Fibroblast of upper back skin (primary cell): ENCODE measurements at regions not wholly inside any gene's neighbourhood (a gene's known extent, or its start where the extent isn't known, plus 50 kb on each side); places are given as distances from the start of the nearest gene placed in this dataset.
"Not testable (repeated sequence)": the region's sequence is repeated elsewhere in the genome, so short reads cannot be mapped to it uniquely, and the experiment has no call there.

Source experiments
- DNase-seq: peaks from one replicate; pipeline ENCODE4 v3.0.0-alpha.2; 2013

DNA sequence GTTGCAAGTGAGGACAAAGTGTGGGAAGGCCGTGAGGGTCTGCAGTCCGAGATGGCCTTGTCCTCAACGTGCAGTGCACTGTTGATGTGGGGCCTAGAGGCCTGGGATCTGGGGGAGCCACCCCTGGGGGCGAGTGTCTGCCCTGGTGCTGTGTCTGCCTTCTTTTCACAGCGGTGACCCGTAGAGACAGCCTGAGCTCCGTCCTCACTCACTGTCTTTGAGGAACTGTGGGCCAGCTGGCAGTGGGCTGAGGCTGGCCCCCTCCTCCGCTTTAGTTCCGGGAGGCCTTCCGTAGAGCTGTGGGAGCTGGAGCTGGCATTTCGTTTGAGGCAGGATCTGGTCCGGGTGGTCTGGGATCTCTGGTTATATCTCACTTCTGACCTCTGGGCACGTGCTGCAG lies 1370.6 kb downstream of the CDH12 start:
- not testable (repeated sequence) for DNase-seq

GRCh38 chr5:21481320-21482270 lies 1371.5 kb downstream of the CDH12 start:
- not testable (repeated sequence) for DNase-seq

GRCh38 chr5:21480054-21480453 lies 1373.1 kb downstream of the CDH12 start:
- not testable (repeated sequence) for DNase-seq

- DNase-seq: not testable (repeated sequence)
Observed at GRCh38 chr5:21473981-21474380, 1379.2 kb downstream of the CDH12 start.

- not testable (repeated sequence) for DNase-seq
Observed at GRCh38 chr5:21473436-21473835, 1379.7 kb downstream of the CDH12 start.

GRCh38 chr5:21471691-21472090 lies 1381.5 kb downstream of the CDH12 start:
- DNase-seq: not testable (repeated sequence)

DNA sequence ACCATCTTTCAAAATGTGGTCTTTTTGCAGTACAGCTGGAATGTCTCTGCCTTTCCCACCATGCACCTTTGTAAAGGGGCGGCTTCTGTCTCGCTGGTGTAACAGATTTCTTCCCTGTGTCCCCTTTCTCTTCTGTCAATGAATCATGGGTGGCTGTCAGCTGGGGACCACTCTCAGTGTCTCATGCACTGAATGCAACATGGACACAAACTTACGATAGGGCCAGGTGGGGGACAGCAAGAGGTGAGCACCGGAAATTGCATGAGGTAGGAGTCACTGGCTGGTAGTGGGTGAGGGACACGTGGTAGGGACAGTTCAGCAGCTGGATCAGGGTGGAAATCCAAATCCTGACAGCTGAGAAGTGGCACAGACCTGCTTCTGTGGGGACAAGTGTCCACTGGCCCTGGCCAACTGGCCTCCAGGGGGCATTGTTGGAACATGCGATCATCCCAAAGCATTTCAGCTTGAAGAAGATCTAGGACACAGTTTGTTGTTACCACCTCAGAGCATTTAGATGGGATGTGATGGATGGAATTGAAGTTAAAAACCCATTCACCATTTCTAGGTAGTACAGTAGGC lies 1383.5 kb downstream of the CDH12 start:
- DNase-seq: peak; percentile 17

- DNase-seq: not testable (repeated sequence)
Observed at GRCh38 chr5:21467544-21467943, 1385.6 kb downstream of the CDH12 start.

- not testable (repeated sequence) for DNase-seq
Observed at GRCh38 chr5:21459744-21460073, 1393.4 kb downstream of the CDH12 start.

GRCh38 chr5:21452449-21452848 lies 1400.7 kb downstream of the CDH12 start:
- no peak for DNase-seq

DNA sequence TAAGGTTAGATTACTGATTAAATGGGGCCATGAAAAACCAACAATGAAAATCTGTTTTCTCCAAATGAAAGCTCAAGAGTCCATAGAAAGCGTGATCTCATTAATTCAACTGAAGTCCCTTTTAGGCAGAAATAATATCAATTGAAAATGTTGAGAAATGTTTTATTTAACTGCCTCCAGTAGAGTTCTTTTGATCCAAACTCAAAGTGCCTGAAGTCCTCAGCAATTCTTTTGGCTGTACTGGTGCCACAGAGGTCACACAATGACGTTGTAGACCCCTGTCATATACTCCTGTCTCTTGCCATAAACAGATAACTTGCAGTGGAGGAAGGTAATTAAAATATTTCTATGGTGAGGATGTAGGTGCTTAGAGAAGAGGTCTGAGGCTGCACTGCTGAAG lies 1420.5 kb downstream of the CDH12 start:
- no peak for DNase-seq

DNA sequence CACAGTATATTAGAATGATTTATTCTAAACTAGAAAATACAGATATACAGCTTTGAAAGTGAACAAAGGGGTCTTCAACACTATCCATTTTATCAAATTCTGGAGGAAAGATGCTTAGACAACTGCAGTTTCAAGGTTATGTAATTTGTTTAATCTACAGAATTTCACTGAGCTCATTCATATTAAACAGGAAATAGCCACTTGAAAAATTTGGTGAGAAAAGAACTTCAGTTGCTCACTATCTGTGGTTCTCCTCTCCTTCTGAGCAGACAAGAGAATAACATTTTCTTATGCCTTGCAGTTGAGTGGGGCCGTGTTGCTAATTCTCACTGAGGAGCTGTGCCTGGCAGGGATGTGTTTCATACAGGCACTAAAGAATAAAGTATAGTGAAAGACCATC lies 1428.2 kb downstream of the CDH12 start:
- DNase-seq: no peak

GRCh38 chr5:21419383-21419782 lies 1431.4 kb upstream of the CDH18 start:
- no peak for DNase-seq

GRCh38 chr5:21402089-21402488 lies 1414.1 kb upstream of the CDH18 start:
- DNase-seq: not testable (repeated sequence)

DNA sequence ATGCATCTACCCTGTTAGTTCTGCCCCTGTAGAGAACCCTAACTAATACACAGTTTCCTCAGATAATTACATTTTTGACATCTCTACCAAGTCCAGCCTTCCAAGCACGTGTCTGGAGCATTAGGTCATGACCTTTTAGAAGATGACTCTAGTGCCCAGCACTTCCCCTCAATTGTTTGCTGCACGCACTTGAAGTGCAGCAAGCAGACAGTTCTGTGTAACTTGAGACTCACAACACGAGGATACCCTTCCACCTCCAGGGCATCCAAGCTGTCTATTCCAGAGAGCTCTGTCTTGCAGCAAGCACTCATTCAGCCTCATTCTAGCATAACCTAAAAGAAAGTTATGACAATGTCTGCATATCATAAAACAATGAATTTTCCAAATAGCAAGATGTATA lies 1410.5 kb upstream of the CDH18 start:
- no peak for DNase-seq

DNA sequence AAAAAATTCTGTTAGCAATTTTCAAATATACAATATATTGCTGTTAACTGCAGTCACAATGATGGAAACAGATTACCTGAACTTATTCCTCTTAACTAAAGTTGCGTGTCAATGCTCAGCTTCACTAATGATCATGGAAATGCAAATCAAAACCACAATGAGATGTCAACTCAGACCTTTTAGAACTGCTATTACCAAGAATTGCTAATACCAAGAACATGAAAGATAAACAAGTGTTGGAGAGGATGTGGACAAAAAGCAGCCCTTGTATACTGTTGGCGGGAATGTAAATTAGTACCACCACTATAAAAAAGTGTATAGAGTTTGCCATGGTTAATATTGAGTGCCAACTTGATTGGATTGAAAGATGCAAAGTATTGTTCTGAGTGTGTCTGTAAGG lies 1409.7 kb upstream of the CDH18 start:
- DNase-seq: no peak

- DNase-seq: no peak
Observed at GRCh38 chr5:21391506-21391905, 1403.5 kb upstream of the CDH18 start.

DNA sequence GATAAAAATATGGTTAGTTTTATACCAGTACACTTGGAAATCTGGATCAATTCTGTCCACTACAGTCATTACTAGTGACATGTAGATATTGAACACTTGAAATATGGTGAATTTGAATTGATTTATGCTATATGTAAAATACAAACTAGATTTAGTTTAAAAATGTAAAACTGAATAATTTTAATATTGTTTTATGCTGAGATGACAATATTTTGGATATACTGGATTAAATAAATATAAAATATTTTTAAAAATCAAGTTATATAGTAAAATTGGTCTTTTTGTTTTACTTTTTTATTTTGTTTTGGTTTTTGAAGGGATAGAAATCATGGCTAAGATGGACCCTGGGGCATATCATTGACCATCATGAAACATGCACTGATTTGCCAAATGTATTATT lies 1372.8 kb upstream of the CDH18 start:
- not testable (repeated sequence) for DNase-seq

- DNase-seq: peak; percentile 0
Observed at GRCh38 chr5:21341948-21342261, 1353.9 kb upstream of the CDH18 start.

GRCh38 chr5:21341203-21341947 lies 1353.4 kb upstream of the CDH18 start:
- DNase-seq: not testable (repeated sequence)

DNA sequence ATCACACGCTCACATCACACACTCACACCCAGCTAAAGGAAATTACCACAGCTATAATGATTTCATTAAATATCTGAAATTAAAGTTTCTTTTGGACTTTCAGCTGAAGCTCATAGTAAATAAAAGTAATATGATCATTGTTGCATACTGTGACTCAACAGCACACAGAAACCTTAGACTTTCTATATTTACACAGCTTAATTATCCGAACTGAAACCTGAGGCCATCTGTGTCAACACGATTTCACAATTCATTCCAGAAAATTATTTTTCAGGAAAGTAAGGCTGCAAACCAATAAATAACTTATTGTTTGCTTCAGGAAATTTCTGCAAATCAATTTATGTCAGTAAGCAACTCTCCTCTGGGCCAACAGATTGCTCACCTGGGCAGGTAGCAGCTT lies 1352.2 kb upstream of the CDH18 start:
- DNase-seq: not testable (repeated sequence)

- DNase-seq: not testable (repeated sequence)
Observed at GRCh38 chr5:21336478-21336877, 1348.5 kb upstream of the CDH18 start.

- DNase-seq: not testable (repeated sequence)
Observed at GRCh38 chr5:21315376-21315775, 1327.4 kb upstream of the CDH18 start.

GRCh38 chr5:21301205-21301604 lies 1313.2 kb upstream of the CDH18 start:
- not testable (repeated sequence) for DNase-seq
